ENCODE measurements at regions not wholly inside any gene's neighbourhood (a gene's known extent, or its start where the extent isn't known, plus 50 kb on each side); places are given as distances from the start of the nearest gene placed in this dataset.
A peak's percentile ranks its signal among the peaks of the same experiment; 100 is the strongest.

GRCh38 chr6:84447651-84448050 is 220.2 kb upstream of the CEP162 start:
- Histone ChIP-seq H3K27ac (ENCODE audit: low read depth in 1 of 3, low read length in 2 of 3) (no peak overlapping the region), H3K27me3 (ENCODE audit: control insufficient read depth in 3 of 3, insufficient read depth in 3 of 3, low read length in 3 of 3) (no peaks in the 10 kb centered on the region), H3K9me3 (ENCODE audit: control insufficient read depth in 2 of 2, insufficient read depth in 1 of 2, low read depth in 1 of 2, low read length in 1 of 2) (no peaks in the 10 kb centered on the region), H3K4me1 (ENCODE audit: control insufficient read depth in 3 of 3, insufficient read depth in 2 of 3, low read depth in 1 of 3, low read length in 2 of 3) (no peaks in the 10 kb centered on the region), H3K36me3 (ENCODE audit: control insufficient read depth in 3 of 3, insufficient read depth in 2 of 3, low read depth in 1 of 3, low read length in 3 of 3) (no peaks in the 10 kb centered on the region), H3K4me3 (ENCODE audit: low read depth in 1 of 3, low read length in 3 of 3) (no peak overlapping the region)
- FAIRE-seq: no peak
- 84 to 86% (median 84%) methylated on average over 3 of the region's 3 CpGs for WGBS, 3 donors
- DNase-seq: no peak

GRCh38 chr6:84445068-84445467 is 217.6 kb upstream of the CEP162 start:
- Histone ChIP-seq H3K36me3 (ENCODE audit: control insufficient read depth in 3 of 3, insufficient read depth in 2 of 3, low read depth in 1 of 3, low read length in 3 of 3) (no peaks in the 10 kb centered on the region), H3K9me3 (ENCODE audit: control insufficient read depth in 2 of 2, insufficient read depth in 1 of 2, low read depth in 1 of 2, low read length in 1 of 2) (no peaks in the 10 kb centered on the region), H3K4me1 (ENCODE audit: control insufficient read depth in 3 of 3, insufficient read depth in 2 of 3, low read depth in 1 of 3, low read length in 2 of 3) (no peaks in the 10 kb centered on the region), H3K27ac (ENCODE audit: low read depth in 1 of 3, low read length in 2 of 3) (no peak overlapping the region), H3K27me3 (ENCODE audit: control insufficient read depth in 3 of 3, insufficient read depth in 3 of 3, low read length in 3 of 3) (no peaks in the 10 kb centered on the region), H3K4me3 (ENCODE audit: low read depth in 1 of 3, low read length in 3 of 3) (no peak overlapping the region)
- DNase-seq: no peak
- no peak for FAIRE-seq

GRCh38 chr6:84442208-84442607 is 214.8 kb upstream of the CEP162 start:
- Histone ChIP-seq H3K36me3 (ENCODE audit: control insufficient read depth in 3 of 3, insufficient read depth in 2 of 3, low read depth in 1 of 3, low read length in 3 of 3) (no peaks in the 10 kb centered on the region), H3K27me3 (ENCODE audit: control insufficient read depth in 3 of 3, insufficient read depth in 3 of 3, low read length in 3 of 3) (no peaks in the 10 kb centered on the region), H3K27ac (ENCODE audit: low read depth in 1 of 3, low read length in 2 of 3) (no peak overlapping the region), H3K4me1 (ENCODE audit: control insufficient read depth in 3 of 3, insufficient read depth in 2 of 3, low read depth in 1 of 3, low read length in 2 of 3) (no peaks in the 10 kb centered on the region), H3K4me3 (ENCODE audit: low read depth in 1 of 3, low read length in 3 of 3) (no peak overlapping the region), H3K9me3 (ENCODE audit: control insufficient read depth in 2 of 2, insufficient read depth in 1 of 2, low read depth in 1 of 2, low read length in 1 of 2) (no peaks in the 10 kb centered on the region)
- FAIRE-seq: no peak
- WGBS, 3 donors: 87 to 94% (median 93%) methylated on average over 3 of the region's 3 CpGs
- no peak for DNase-seq

GRCh38 chr6:84441456-84441855 is 214.0 kb upstream of the CEP162 start:
- Histone ChIP-seq H3K4me1 (ENCODE audit: control insufficient read depth in 3 of 3, insufficient read depth in 2 of 3, low read depth in 1 of 3, low read length in 2 of 3) (no peaks in the 10 kb centered on the region), H3K36me3 (ENCODE audit: control insufficient read depth in 3 of 3, insufficient read depth in 2 of 3, low read depth in 1 of 3, low read length in 3 of 3) (no peaks in the 10 kb centered on the region), H3K27me3 (ENCODE audit: control insufficient read depth in 3 of 3, insufficient read depth in 3 of 3, low read length in 3 of 3) (no peaks in the 10 kb centered on the region), H3K9me3 (ENCODE audit: control insufficient read depth in 2 of 2, insufficient read depth in 1 of 2, low read depth in 1 of 2, low read length in 1 of 2) (no peaks in the 10 kb centered on the region), H3K4me3 (ENCODE audit: low read depth in 1 of 3, low read length in 3 of 3) (no peak overlapping the region), H3K27ac (ENCODE audit: low read depth in 1 of 3, low read length in 2 of 3) (no peak overlapping the region)
- 58 to 71% (median 63%) methylated on average over 3 of the region's 3 CpGs for WGBS, 3 donors
- no peak for FAIRE-seq
- no peak for DNase-seq

GRCh38 chr6:84434550-84434949 is 207.1 kb upstream of the CEP162 start:
- FAIRE-seq (no peak), DNase-seq (no peak)
- Histone ChIP-seq H3K36me3 (ENCODE audit: control insufficient read depth in 3 of 3, insufficient read depth in 2 of 3, low read depth in 1 of 3, low read length in 3 of 3) (no peaks in the 10 kb centered on the region), H3K9me3 (ENCODE audit: control insufficient read depth in 2 of 2, insufficient read depth in 1 of 2, low read depth in 1 of 2, low read length in 1 of 2) (no peaks in the 10 kb centered on the region), H3K4me3 (ENCODE audit: low read depth in 1 of 3, low read length in 3 of 3) (no peak overlapping the region), H3K4me1 (ENCODE audit: control insufficient read depth in 3 of 3, insufficient read depth in 2 of 3, low read depth in 1 of 3, low read length in 2 of 3) (no peaks in the 10 kb centered on the region), H3K27me3 (ENCODE audit: control insufficient read depth in 3 of 3, insufficient read depth in 3 of 3, low read length in 3 of 3) (no peaks in the 10 kb centered on the region), H3K27ac (ENCODE audit: low read depth in 1 of 3, low read length in 2 of 3) (no peak overlapping the region)
- WGBS, 3 donors: 73 to 78% (median 77%) methylated on average over 4 of the region's 4 CpGs

- no peaks in the 10 kb centered on the region for H3K9me3 ChIP-seq (ENCODE audit: control insufficient read depth in 2 of 2, insufficient read depth in 1 of 2, low read depth in 1 of 2, low read length in 1 of 2)
- no peaks in the 10 kb centered on the region for H3K36me3 ChIP-seq (ENCODE audit: control insufficient read depth in 3 of 3, insufficient read depth in 2 of 3, low read depth in 1 of 3, low read length in 3 of 3)
- H3K27me3 ChIP-seq (ENCODE audit: control insufficient read depth in 3 of 3, insufficient read depth in 3 of 3, low read length in 3 of 3): no peaks in the 10 kb centered on the region
- no peak overlapping the region for H3K27ac ChIP-seq (ENCODE audit: low read depth in 1 of 3, low read length in 2 of 3)
- no peak for FAIRE-seq
- H3K4me1 ChIP-seq (ENCODE audit: control insufficient read depth in 3 of 3, insufficient read depth in 2 of 3, low read depth in 1 of 3, low read length in 2 of 3): no peaks in the 10 kb centered on the region
- DNase-seq: no peak
- H3K4me3 ChIP-seq (ENCODE audit: low read depth in 1 of 3, low read length in 3 of 3): no peak overlapping the region
These were observed 205.2 kb upstream of the CEP162 start for GRCh38 chr6:84432619-84433018.

- no peak for FAIRE-seq
- Histone ChIP-seq H3K36me3 (ENCODE audit: control insufficient read depth in 3 of 3, insufficient read depth in 2 of 3, low read depth in 1 of 3, low read length in 3 of 3) (no peaks in the 10 kb centered on the region), H3K4me3 (ENCODE audit: low read depth in 1 of 3, low read length in 3 of 3) (no peak overlapping the region), H3K27ac (ENCODE audit: low read depth in 1 of 3, low read length in 2 of 3) (no peak overlapping the region), H3K4me1 (ENCODE audit: control insufficient read depth in 3 of 3, insufficient read depth in 2 of 3, low read depth in 1 of 3, low read length in 2 of 3) (no peaks in the 10 kb centered on the region), H3K27me3 (ENCODE audit: control insufficient read depth in 3 of 3, insufficient read depth in 3 of 3, low read length in 3 of 3) (peaks cover 0 to 2% (median 0%) of the 10 kb centered on the region in 3 donors), H3K9me3 (ENCODE audit: control insufficient read depth in 2 of 2, insufficient read depth in 1 of 2, low read depth in 1 of 2, low read length in 1 of 2) (no peaks in the 10 kb centered on the region)
- WGBS, 3 donors: 8 to 10% (median 10%) methylated on average over 6 of the region's 6 CpGs
- DNase-seq: peak; percentile 19 to 48
These were observed 201.0 kb upstream of the CEP162 start for GRCh38 chr6:84428300-84428907.

- Histone ChIP-seq H3K4me3 (ENCODE audit: low read depth in 1 of 3, low read length in 3 of 3) (no peak overlapping the region), H3K27me3 (ENCODE audit: control insufficient read depth in 3 of 3, insufficient read depth in 3 of 3, low read length in 3 of 3) (peaks cover 0 to 8% (median 0%) of the 10 kb centered on the region in 3 donors), H3K9me3 (ENCODE audit: control insufficient read depth in 2 of 2, insufficient read depth in 1 of 2, low read depth in 1 of 2, low read length in 1 of 2) (no peaks in the 10 kb centered on the region), H3K4me1 (ENCODE audit: control insufficient read depth in 3 of 3, insufficient read depth in 2 of 3, low read depth in 1 of 3, low read length in 2 of 3) (no peaks in the 10 kb centered on the region), H3K36me3 (ENCODE audit: control insufficient read depth in 3 of 3, insufficient read depth in 2 of 3, low read depth in 1 of 3, low read length in 3 of 3) (no peaks in the 10 kb centered on the region), H3K27ac (ENCODE audit: low read depth in 1 of 3, low read length in 2 of 3) (no peak overlapping the region)
- DNase-seq: no peak
- FAIRE-seq: no peak
- WGBS, 3 donors: 62 to 68% (median 63%) methylated on average over 5 of the region's 5 CpGs
These were observed 198.7 kb upstream of the CEP162 start for GRCh38 chr6:84425971-84426705.

- DNase-seq (no peak), FAIRE-seq (no peak)
- Histone ChIP-seq H3K9me3 (ENCODE audit: control insufficient read depth in 2 of 2, insufficient read depth in 1 of 2, low read depth in 1 of 2, low read length in 1 of 2) (no peaks in the 10 kb centered on the region), H3K4me3 (ENCODE audit: low read depth in 1 of 3, low read length in 3 of 3) (no peak overlapping the region), H3K27ac (ENCODE audit: low read depth in 1 of 3, low read length in 2 of 3) (no peak overlapping the region), H3K4me1 (ENCODE audit: control insufficient read depth in 3 of 3, insufficient read depth in 2 of 3, low read depth in 1 of 3, low read length in 2 of 3) (no peaks in the 10 kb centered on the region), H3K36me3 (ENCODE audit: control insufficient read depth in 3 of 3, insufficient read depth in 2 of 3, low read depth in 1 of 3, low read length in 3 of 3) (no peaks in the 10 kb centered on the region), H3K27me3 (ENCODE audit: control insufficient read depth in 3 of 3, insufficient read depth in 3 of 3, low read length in 3 of 3) (peaks cover 0 to 8% (median 0%) of the 10 kb centered on the region in 3 donors)
- 25 to 29% (median 28%) methylated on average over 4 of the region's 4 CpGs for WGBS, 3 donors
These were observed 197.5 kb upstream of the CEP162 start for GRCh38 chr6:84424956-84425355.
